NCI-H2227 (cell line): ENCODE measurements at regions not wholly inside any gene's neighbourhood (a gene's known extent, or its start where the extent isn't known, plus 50 kb on each side); places are given as distances from the start of the nearest gene placed in this dataset.
"Not testable (repeated sequence)": the region's sequence is repeated elsewhere in the genome, so short reads cannot be mapped to it uniquely, and the experiment has no call there.

ENCODE experiments used
- DNase-seq: peaks from one replicate; lab custom pipeline; 2025; ENCODE audit not compliant: unreplicated experiment; lab: John Stamatoyannopoulos, UW

GRCh38 chr1:213324859-213325258 lies 273.8 kb downstream of the RPS6KC1 start:
- no peak for DNase-seq

- no peak for DNase-seq
Measured at GRCh38 chr1:213325482-213325881, 274.4 kb downstream of the RPS6KC1 start.

DNA sequence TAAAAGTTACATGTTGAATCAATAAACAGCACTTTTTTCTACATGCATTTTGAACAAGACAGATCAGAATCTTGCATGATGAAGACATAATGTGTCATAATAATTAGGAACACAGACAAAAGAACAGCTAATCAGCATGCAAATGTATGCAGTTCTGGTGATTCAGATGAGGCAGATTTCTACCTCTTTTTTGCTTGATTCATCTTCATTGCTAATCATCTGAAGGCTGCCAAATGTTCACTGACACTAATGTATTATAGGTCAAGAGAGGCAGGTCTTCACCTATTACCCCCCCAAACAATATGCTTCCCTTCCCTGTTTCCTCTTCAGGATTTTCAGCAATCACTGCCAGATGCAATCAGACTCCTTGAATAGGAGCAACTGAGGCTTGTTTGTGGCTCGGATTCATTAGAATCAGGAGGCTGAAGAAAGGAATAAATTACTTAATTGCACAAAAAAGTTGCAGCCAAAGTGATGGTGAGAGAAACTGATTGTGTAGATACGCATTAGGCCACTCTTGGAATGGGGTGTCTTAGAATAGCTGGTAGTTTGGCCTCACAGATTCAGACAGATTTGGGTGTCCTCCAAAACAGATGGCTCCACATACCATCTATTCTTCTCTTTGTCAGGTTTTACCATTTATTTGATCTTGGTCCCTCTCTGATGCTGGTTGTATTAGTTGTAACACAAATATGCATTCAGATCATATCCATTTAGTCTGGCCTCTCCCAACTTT lies 275.4 kb downstream of the RPS6KC1 start:
- DNase-seq, result no peak

GRCh38 chr1:213327017-213327667 lies 276.1 kb downstream of the RPS6KC1 start:
- DNase-seq, result no peak

GRCh38 chr1:213329406-213330008 lies 278.5 kb downstream of the RPS6KC1 start:
- DNase-seq, result no peak

DNA sequence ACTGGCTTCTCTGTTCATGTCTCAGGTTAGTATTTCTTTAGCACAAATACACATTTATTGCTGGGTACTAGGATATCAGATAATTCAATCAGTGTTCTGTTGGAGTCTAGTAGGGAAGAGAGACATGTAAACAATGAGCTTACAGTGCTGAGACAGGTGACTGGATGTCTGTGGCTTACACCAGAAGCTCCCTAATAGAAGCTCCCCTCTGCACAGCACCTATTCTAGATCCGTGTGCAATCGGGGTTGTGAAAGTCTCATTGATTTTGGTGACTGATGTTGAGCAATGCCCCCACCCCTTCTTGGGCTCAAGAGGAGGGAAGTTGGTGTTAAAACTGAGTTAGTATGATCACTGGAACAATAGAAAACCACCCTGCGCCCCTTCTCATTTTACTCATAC lies 279.2 kb downstream of the RPS6KC1 start:
- DNase-seq, result no peak

DNA sequence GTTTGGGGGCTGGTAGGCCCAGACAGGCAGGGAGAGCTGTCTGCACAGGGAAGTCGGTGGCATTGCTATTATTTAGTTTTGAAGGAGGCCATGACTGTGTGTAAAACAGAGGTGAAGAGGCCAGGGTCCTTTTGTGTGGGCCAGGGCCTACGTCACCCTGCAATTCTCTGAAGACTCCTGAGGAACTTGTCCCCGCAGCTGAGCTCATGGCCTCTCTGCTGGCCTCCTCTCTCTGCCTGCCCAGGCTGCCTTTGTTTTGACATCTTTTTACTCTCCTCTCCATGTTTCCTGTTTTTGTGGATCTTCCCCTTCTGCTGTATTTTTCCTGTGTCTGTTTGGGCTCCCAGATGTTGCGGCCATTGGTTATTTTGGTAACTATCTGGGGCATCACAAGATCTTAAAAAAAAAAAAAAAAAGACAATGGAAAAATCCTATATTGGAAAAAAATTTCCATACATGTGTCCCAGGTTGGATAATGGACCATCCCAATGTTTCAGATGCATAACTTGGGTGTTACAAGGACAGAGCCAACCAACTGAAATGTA lies 280.7 kb downstream of the RPS6KC1 start:
- no peak for DNase-seq

GRCh38 chr1:213332491-213332890 lies 281.4 kb downstream of the RPS6KC1 start:
- no peak for DNase-seq

DNA sequence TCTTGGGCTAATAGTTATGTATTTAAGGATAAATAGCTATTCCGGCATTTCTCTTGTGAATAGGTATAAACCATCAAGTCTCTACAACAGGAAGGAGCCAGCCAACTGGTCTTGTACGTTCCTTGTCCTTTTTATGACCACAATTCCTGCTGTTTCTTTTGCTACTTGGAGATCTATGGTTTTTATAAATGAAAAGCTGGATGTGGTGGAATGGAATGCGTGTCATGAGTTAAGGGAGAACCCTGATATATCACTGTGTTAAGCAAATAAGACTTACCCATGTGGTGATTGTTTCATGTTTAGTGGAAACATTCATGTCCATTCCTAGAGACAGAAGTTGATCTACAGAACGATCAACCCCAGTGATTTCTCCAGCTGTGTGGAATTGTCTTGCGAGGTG lies 282.1 kb downstream of the RPS6KC1 start:
- no peak for DNase-seq

DNA sequence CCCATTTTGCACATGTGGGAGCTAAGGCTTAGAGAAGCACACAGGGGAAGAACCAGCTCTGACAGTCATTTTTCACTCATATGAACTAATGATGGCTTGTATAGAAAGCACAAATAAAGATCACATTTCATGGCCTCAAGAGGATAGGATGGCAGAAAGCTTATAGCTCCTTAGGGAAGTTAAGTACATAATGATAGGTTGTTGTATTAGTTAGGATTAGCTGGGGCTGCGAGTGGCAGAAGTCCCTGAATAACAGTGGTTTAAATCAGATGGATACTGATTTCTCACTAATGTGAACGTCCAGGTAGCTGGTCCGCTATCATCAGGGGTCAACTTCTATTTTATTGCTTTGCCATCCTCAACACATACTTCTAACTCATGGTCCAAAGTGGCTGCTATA lies 284.0 kb downstream of the RPS6KC1 start:
- DNase-seq, result peak; percentile 66

DNA sequence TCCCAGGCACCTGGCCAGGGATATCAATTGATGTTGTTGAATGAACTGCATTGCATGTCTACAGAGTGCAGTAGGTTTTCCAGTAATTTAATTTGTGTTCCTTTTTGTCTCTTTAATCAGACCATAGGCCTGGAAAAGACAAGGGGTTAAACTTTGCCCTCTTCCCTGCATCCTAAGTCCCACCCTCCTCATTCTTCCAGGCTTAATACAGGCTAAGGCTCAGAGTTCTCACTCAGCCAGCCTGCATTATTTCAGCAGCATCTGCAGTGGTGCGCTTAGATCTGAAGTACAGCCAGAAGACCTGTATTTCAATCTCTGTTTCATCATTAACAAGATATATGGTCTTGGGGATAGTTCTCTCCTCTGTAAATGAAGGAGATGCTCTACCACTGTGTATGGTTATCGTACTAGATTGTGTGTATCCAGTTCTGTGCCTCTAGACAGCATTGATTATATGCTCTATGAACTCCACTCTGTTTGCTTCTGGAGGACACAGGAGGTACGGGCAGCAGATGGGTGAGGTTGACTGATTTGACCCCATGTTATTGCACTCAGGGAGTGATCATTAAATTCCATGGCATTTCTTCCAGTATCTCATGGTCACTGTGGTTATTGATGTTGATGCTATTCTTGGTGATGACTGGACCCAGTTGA lies 286.1 kb downstream of the RPS6KC1 start:
- no peak for DNase-seq

- no peak for DNase-seq
Measured at GRCh38 chr1:213340593-213340992, 289.6 kb downstream of the RPS6KC1 start.

- DNase-seq, result no peak
Measured at GRCh38 chr1:213345621-213346020, 294.6 kb downstream of the RPS6KC1 start.

GRCh38 chr1:213357403-213357802 lies 306.4 kb downstream of the RPS6KC1 start:
- DNase-seq, result no peak

DNA sequence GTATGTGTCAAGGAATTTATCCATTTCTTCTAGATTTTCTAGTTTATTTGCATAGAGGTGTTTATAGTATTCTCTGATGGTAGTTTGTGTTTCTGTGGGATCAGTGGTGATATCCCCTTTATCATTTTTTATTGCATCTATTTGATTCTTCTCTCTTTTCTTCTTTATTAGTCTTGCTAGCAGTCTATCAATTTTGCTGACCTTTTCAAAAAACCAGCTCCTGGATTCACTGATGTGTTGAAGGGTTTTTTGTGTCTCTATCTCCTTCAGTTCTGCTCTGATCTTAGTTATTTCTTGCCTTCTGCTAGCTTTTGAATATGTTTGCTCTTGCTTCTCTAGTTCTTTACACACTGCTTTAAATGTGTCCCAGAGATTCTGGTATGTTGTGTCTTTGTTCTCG lies 307.3 kb downstream of the RPS6KC1 start:
- not testable (repeated sequence) for DNase-seq

DNA sequence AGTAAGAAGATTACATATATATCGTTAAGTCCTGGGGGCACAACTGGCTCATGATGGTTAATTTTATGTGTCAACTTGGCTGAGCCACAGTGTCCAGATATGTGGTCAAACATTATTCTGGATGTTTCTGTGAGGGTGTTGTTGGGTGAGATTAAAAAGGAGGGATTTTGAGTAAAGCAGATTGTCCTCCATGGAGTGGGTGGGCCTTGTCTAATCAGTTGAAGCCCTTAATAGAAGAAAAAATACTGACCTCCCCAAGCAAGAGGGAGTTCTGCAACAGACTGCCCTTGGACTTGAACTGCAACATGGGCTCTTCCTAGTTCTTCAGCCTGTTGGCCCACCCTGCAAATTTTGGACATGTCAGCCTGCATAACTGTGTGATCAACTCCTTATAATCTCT lies 311.6 kb downstream of the RPS6KC1 start:
- DNase-seq, result no peak

- DNase-seq, result no peak
Measured at GRCh38 chr1:213366141-213366831, 315.2 kb downstream of the RPS6KC1 start.

GRCh38 chr1:213369465-213369864 lies 318.4 kb downstream of the RPS6KC1 start:
- DNase-seq, result no peak

DNA sequence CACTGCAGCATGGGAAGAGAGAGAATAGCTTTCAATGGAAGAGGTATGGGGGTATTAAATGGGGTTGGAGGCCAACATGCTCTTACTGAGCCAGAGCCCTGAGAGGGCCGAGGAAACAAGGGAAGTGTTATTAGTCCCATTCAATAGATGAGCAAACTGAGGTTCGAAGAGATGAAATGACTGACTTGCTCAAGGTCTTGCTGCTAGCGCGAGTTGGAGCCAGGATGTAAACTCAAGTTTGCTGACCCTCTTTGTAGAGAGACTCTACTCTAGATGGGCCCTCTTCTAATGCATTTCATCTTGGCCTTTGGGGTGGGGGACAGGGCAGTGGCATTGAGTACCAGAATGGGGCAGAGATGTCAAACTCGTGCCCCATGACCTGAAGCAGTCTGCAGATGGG lies 319.5 kb downstream of the RPS6KC1 start:
- no peak for DNase-seq

GRCh38 chr1:213371525-213371846 lies 320.4 kb downstream of the RPS6KC1 start:
- DNase-seq, result no peak
